GM12878 (cell line): ENCODE measurements at regions not wholly inside any gene's neighbourhood (a gene's known extent, or its start where the extent isn't known, plus 50 kb on each side); places are given as distances from the start of the nearest gene placed in this dataset.

Experiments used
- ASH2L ChIP-seq: fragments of 300-600, 200-600 bp; sonication (generic); IDR thresholded peaks from 2 replicates; pipeline ENCODE4 v1.6.1; 2017; ENCODE audit warnings: low read depth, mild to moderate bottlenecking, borderline replicate concordance
- EZH2 ChIP-seq: IDR thresholded peaks from 2 replicates; pipeline ENCODE4 v1.6.1; 2012; ENCODE audit warnings: low read depth, mild to moderate bottlenecking, control low read depth, inconsistent platforms, low read length, borderline replicate concordance; ENCODE audit not compliant: control insufficient read depth
- GATAD2B ChIP-seq: fragments of 450-650 bp; conservative IDR thresholded peaks from 2 replicates; pipeline ENCODE4 v1.6.1; 2017; ENCODE audit warnings: low read depth, mild to moderate bottlenecking, moderate library complexity
- HDAC6 ChIP-seq: fragments of 200-600 bp; sonication (generic); IDR thresholded peaks from one replicate; pipeline ENCODE4 v1.8.0; 2017; ENCODE audit warnings: antibody characterized with exemption; ENCODE audit not compliant: unreplicated experiment
- POLR2A ChIP-seq: IDR thresholded peaks from 2 replicates; pipeline ENCODE4 v1.6.1; 2011; ENCODE audit warnings: low read depth, mild to moderate bottlenecking, low read length
- POLR2AphosphoS5 ChIP-seq: IDR thresholded peaks from 2 replicates; pipeline ENCODE4 v1.6.1; 2011; ENCODE audit warnings: mild to moderate bottlenecking, low read length, inconsistent platforms
- RBBP5 ChIP-seq: fragments of 200-600 bp; sonication (generic); conservative IDR thresholded peaks from 2 replicates; pipeline ENCODE4 v1.6.1; 2016
- SIN3A ChIP-seq: IDR thresholded peaks from 2 replicates; pipeline ENCODE4 v1.6.1; 2012; ENCODE audit warnings: low read depth, low read length, improper control_type of control experiment
- TAF1 ChIP-seq: IDR thresholded peaks from 2 replicates; pipeline ENCODE4 v1.6.1; 2011; ENCODE audit warnings: mild to moderate bottlenecking, low read depth, low read length, borderline replicate concordance
- YY1 ChIP-seq: IDR thresholded peaks from 2 replicates; pipeline ENCODE4 v1.6.1; 2011; ENCODE audit warnings: low read depth, mild to moderate bottlenecking, low read length
- ZBTB40 ChIP-seq: fragments of 450-650 bp; IDR thresholded peaks from 2 replicates; pipeline ENCODE4 v1.6.1; 2016; ENCODE audit warnings: mild to moderate bottlenecking, moderate library complexity, borderline replicate concordance

DNA sequence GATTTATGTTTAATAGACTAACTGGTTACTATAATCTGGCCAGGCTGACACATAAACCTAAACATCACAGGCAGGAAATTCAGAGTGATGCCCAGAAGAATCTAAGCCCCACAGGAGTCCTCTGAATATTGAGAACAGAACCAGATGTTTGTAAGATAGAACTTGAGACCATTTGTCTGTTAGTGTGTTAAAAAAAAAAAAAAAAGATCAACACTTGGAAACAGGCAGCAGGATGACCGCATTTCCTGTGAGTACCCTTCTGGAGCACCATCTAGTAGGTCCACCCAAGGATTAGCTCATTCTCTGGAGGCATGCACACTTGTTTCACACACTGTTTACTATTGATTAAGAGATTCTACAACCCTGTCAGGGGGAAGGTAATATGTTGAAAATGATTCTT lies 111.4 kb upstream of the VANGL1 start:
- TF ChIP-seq SIN3A: no peak
- TF ChIP-seq ZBTB40: no peak
- TF ChIP-seq EZH2: no peak
- no peak for TF ChIP-seq TAF1
- TF ChIP-seq POLR2AphosphoS5: no peak
- no peak for TF ChIP-seq YY1
- TF ChIP-seq RBBP5: no peak
- TF ChIP-seq GATAD2B: no peak
- no peak for TF ChIP-seq ASH2L
- TF ChIP-seq HDAC6: no peak
- TF ChIP-seq POLR2A: no peak
